Thoracic aorta (tissue), 2 donors: ENCODE measurements at regions not wholly inside any gene's neighbourhood (a gene's known extent, or its start where the extent isn't known, plus 50 kb on each side); places are given as distances from the start of the nearest gene placed in this dataset.
"Not testable (repeated sequence)": the region's sequence is repeated elsewhere in the genome, so short reads cannot be mapped to it uniquely, and the experiment has no call there.

Experiments used
- ATAC-seq: fragments of 150-250 bp; one replicate; pipeline ENCODE4 v1.8.0; 2017; ENCODE audit warnings: low read depth; ENCODE audit not compliant: insufficient number of reproducible peaks, low FRiP score
- DNase-seq: peaks from one replicate; pipeline ENCODE4 v3.0.0-alpha.2; 2020; ENCODE audit warnings: low spot score
- H3K27ac ChIP-seq, 2 donors: fragments of 200-600 bp; sonication (generic); 1 replicate in 1 of 2; 2 replicates in 1 of 2; pipeline ENCODE4 v1.5.1; 2016; ENCODE audit warnings: mild to moderate bottlenecking in 2 of 2, moderate library complexity in 2 of 2
- H3K27me3 ChIP-seq: fragments of 200-600 bp; sonication (generic); replicated peaks from 2 replicates; pipeline ENCODE4 v1.6.0; 2016; ENCODE audit warnings: mild to moderate bottlenecking; ENCODE audit not compliant: insufficient read depth
- H3K36me3 ChIP-seq: fragments of 200-600 bp; sonication (generic); one replicate; pipeline ENCODE4 v1.5.1; 2016
- H3K4me1 ChIP-seq, 2 donors: fragments of 200-600 bp; sonication (generic); 1 replicate in 1 of 2; 2 replicates in 1 of 2; pipeline versions ENCODE4 v1.5.1 to v1.6.0; 2016; ENCODE audit warnings: low read depth in 2 of 2, mild to moderate bottlenecking in 1 of 2; ENCODE audit not compliant: control insufficient read depth in 1 of 2
- H3K4me3 ChIP-seq: fragments of 200-600 bp; sonication (generic); 2 replicates; pipeline ENCODE4 v1.5.1; 2016; ENCODE audit warnings: mild to moderate bottlenecking
- H3K9me3 ChIP-seq: fragments of 200-600 bp; sonication (generic); 2 replicates; pipeline ENCODE4 v1.5.1; 2016
- CTCF ChIP-seq: fragments of 200-600 bp; sonication (generic); IDR thresholded peaks from one replicate; pipeline ENCODE4 v1.5.1; 2019; ENCODE audit warnings: antibody characterized with exemption

GRCh38 chrX:4655743-4656142 is 942.3 kb upstream of the PRKX start:
- Histone ChIP-seq H3K27ac (no peak overlapping the region), H3K36me3 (no peaks in the 10 kb centered on the region), H3K4me1 (no peaks in the 10 kb centered on the region), H3K9me3 (no peaks in the 10 kb centered on the region), H3K27me3 (no peaks in the 10 kb centered on the region), H3K4me3 (no peak overlapping the region)
- ATAC-seq, result no peak
- no peak for TF ChIP-seq CTCF
- no peak for DNase-seq

DNA sequence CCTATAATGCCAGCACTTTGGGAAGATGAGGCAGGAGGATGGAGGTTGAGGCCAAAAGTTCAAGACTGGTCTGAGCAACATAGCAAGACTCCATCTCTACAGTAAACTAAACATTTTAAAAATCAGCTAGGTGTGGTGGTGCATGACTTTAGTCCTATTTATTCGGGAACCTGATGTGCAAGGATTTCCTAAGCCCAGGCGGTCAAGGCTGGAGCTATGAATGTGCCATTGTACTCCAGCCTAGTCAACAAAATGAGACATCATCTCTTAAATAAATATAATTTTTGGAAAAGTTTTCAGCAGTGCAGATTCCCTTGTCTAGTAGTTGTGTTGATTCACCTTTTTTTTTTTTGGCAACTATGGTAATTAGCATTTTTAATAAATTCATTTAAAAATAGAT is 928.7 kb upstream of the PRKX start:
- H3K9me3 ChIP-seq, result no peaks in the 10 kb centered on the region
- H3K4me3 ChIP-seq, result no peak overlapping the region
- no peaks in the 10 kb centered on the region for H3K27me3 ChIP-seq
- DNase-seq (no peak), ATAC-seq (no peak)
- no peaks in the 10 kb centered on the region for H3K36me3 ChIP-seq
- H3K4me1 ChIP-seq, result no peaks in the 10 kb centered on the region
- H3K27ac ChIP-seq, result no peak overlapping the region
- no peak for TF ChIP-seq CTCF

DNA sequence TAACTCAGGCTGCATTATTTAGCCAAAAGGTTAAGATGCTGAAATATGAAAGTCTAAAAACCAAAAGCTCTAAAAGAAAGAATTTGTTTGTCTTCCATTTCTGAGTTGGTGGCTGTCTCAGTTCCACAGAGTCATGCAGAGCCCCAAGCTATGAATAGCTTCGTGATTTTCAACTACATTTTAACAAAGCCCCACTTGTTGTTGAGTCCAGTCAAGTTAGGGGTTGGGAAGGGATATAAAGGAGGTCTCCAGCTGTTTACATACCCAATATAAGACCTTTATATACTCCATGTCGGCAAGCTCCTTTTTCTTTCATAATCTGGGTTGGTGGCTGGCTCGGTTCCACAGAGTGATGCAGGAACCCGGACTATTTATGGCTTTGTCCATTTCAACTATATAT is 924.6 kb upstream of the PRKX start:
- Histone ChIP-seq H3K4me3 (no peak overlapping the region), H3K9me3 (no peaks in the 10 kb centered on the region), H3K36me3 (no peaks in the 10 kb centered on the region), H3K27me3 (no peaks in the 10 kb centered on the region), H3K4me1 (no peaks in the 10 kb centered on the region), H3K27ac (no peak overlapping the region)
- TF ChIP-seq CTCF, result no peak
- DNase-seq (no peak), ATAC-seq (no peak)

DNA sequence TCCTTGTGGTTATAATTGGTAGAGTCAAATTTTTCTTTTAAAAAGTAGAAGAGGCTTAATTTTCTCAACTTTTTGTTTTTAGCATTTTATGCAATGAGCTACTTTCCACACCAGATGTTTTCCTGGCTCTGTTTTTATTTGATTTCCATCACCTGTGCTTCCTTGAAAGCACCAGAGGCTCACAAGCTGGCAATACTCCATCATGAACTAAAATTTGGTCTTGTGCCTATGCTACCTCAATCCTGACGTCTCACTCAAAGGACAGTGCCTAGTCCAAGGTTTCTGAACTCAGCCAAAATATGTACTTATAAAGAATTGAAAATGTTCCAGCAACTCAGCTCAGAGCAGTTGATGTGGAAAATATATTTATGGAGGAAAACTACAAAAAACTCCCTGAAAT is 914.0 kb upstream of the PRKX start:
- no peak overlapping the region for H3K4me3 ChIP-seq
- H3K9me3 ChIP-seq, result no peaks in the 10 kb centered on the region
- TF ChIP-seq CTCF, result no peak
- DNase-seq (no peak), ATAC-seq (no peak)
- H3K4me1 ChIP-seq, result no peaks in the 10 kb centered on the region
- H3K36me3 ChIP-seq, result no peaks in the 10 kb centered on the region
- no peaks in the 10 kb centered on the region for H3K27me3 ChIP-seq
- no peak overlapping the region for H3K27ac ChIP-seq

DNA sequence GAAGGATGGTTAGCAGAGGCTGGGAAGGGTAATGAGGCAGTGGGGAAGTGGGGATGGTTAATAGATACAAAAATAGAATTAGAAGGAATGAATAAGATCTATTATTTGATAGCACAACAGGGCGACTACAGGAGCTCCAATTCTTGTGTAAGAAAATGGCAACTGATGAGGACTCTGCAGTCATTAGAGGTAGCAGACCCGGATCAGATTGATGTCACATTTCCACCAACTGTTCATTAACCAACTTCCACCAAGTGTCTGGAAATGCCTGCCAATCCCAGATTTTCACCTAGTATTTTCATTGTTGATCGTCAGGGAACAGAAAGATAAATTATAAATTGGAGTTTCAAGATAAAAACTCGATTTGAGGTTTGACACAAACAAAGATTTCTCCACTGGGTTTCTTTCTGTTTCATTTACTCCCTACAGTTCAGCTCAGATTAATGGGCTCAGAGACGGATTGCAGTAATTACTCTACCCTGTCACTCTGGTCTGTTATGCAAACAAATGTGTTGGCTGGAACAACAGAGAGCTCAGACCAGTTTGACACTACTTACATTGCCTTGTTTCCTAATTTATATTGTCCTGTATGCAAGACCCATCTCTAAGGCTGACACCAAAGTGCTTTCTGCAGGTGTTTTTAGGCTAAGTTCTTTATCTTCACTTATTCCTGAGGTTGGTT is 909.2 kb upstream of the PRKX start:
- no peak for DNase-seq
- TF ChIP-seq CTCF, result no peak
- no peak overlapping the region for H3K27ac ChIP-seq
- no peaks in the 10 kb centered on the region for H3K27me3 ChIP-seq
- no peaks in the 10 kb centered on the region for H3K9me3 ChIP-seq
- no peak overlapping the region for H3K4me3 ChIP-seq
- no peaks in the 10 kb centered on the region for H3K36me3 ChIP-seq
- ATAC-seq, result no peak
- no peaks in the 10 kb centered on the region for H3K4me1 ChIP-seq

DNA sequence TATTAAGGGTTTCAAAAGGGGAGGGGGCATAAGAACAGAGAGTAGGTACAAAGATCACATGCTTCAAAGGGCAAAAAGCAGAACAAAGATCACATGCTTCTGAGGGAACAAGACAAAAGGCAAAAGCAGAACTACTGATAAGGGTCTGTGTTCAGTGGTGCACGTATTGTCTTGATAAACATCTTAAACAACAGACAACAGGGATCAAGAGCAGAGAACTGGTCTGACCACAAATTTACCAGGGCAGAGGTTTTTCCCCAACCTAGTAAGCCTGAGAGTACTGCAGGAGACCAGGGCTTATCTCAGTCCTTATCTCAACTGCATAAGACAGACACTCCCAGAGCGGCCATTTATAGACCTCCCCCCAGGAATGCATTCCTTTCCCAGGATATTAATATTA is 900.2 kb upstream of the PRKX start:
- not testable (repeated sequence) for H3K27me3 ChIP-seq, H3K9me3 ChIP-seq, ATAC-seq, H3K4me1 ChIP-seq, H3K4me3 ChIP-seq, H3K36me3 ChIP-seq, H3K27ac ChIP-seq, DNase-seq
